ENCODE measurements at regions not wholly inside any gene's neighbourhood (a gene's known extent, or its start where the extent isn't known, plus 50 kb on each side); places are given as distances from the start of the nearest gene placed in this dataset.

- H3K4me3 ChIP-seq (ENCODE audit: control insufficient read depth in 2 of 3, extremely low read depth in 1 of 3, insufficient read depth in 2 of 3, low read depth in 1 of 3, low read length in 3 of 3): no peak overlapping the region
- no peaks in the 10 kb centered on the region for H3K36me3 ChIP-seq (ENCODE audit: control insufficient read depth in 2 of 2, extremely low read depth in 1 of 2, insufficient read depth in 2 of 2, low read length in 2 of 2)
- H4K20me1 ChIP-seq (ENCODE audit: control insufficient read depth, extremely low read depth, insufficient read depth, low read length): no peaks in the 10 kb centered on the region
- no peak overlapping the region for H3K4me2 ChIP-seq (ENCODE audit: control insufficient read depth, extremely low read depth, insufficient read depth, low read depth, low read length)
- no peaks in the 10 kb centered on the region for H3K27me3 ChIP-seq (ENCODE audit: control insufficient read depth, extremely low read depth, insufficient read depth, low read length)
- no peak overlapping the region for H2AFZ ChIP-seq (ENCODE audit: control insufficient read depth, low read length)
- no peak overlapping the region for H3K27ac ChIP-seq (ENCODE audit: control insufficient read depth, insufficient read depth, low read length)
- no peaks in the 10 kb centered on the region for H3K9me1 ChIP-seq (ENCODE audit: control insufficient read depth, extremely low read depth, insufficient read depth, low read length)
- FAIRE-seq: no peak
- H3K9ac ChIP-seq (ENCODE audit: control insufficient read depth, extremely low read depth, insufficient read depth, low read length): no peak overlapping the region
- dilution Hi-C loops (cut with MboI; ENCODE audit: extremely low pct_ligation_motif_present, low sequenced_read_pairs): no loop called here
- TF ChIP-seq CTCF (optimal IDR thresholded peaks at IDR 0.05 in 1 of 3, IDR thresholded peaks at IDR 0.05 in 1 of 3, conservative IDR thresholded peaks at IDR 0.05 in 1 of 3; ENCODE audit: extremely low read depth in 1 of 3, insufficient read depth in 2 of 3, low read length in 3 of 3): no peak
- TF ChIP-seq EZH2 (IDR thresholded peaks at IDR 0.05; ENCODE audit: low read length): no peak
- no peak for DNase-seq (ENCODE audit: low read depth, low spot score)
- H3K9me3 ChIP-seq (ENCODE audit: control insufficient read depth, low read depth, low read length): no peaks in the 10 kb centered on the region
- H3K4me1 ChIP-seq (ENCODE audit: control insufficient read depth, extremely low read depth, insufficient read depth, low read length): no peaks in the 10 kb centered on the region
- no peaks in the 10 kb centered on the region for H3K79me2 ChIP-seq (ENCODE audit: control insufficient read depth, insufficient read depth, low read length)
Measured at GRCh38 chr12:76645934-76646333, 86.4 kb upstream of the OSBPL8 start.

GRCh38 chr12:76646366-76646765 lies 86.8 kb upstream of the OSBPL8 start:
- Histone ChIP-seq H3K27me3 (ENCODE audit: control insufficient read depth, extremely low read depth, insufficient read depth, low read length) (no peaks in the 10 kb centered on the region), H3K4me3 (ENCODE audit: control insufficient read depth in 2 of 3, extremely low read depth in 1 of 3, insufficient read depth in 2 of 3, low read depth in 1 of 3, low read length in 3 of 3) (no peak overlapping the region), H3K4me1 (ENCODE audit: control insufficient read depth, extremely low read depth, insufficient read depth, low read length) (no peaks in the 10 kb centered on the region), H3K27ac (ENCODE audit: control insufficient read depth, insufficient read depth, low read length) (no peak overlapping the region), H3K79me2 (ENCODE audit: control insufficient read depth, insufficient read depth, low read length) (no peaks in the 10 kb centered on the region), H4K20me1 (ENCODE audit: control insufficient read depth, extremely low read depth, insufficient read depth, low read length) (no peaks in the 10 kb centered on the region), H3K9me3 (ENCODE audit: control insufficient read depth, low read depth, low read length) (no peaks in the 10 kb centered on the region), H3K9me1 (ENCODE audit: control insufficient read depth, extremely low read depth, insufficient read depth, low read length) (no peaks in the 10 kb centered on the region), H3K4me2 (ENCODE audit: control insufficient read depth, extremely low read depth, insufficient read depth, low read depth, low read length) (no peak overlapping the region), H2AFZ (ENCODE audit: control insufficient read depth, low read length) (no peak overlapping the region), H3K9ac (ENCODE audit: control insufficient read depth, extremely low read depth, insufficient read depth, low read length) (no peak overlapping the region), H3K36me3 (ENCODE audit: control insufficient read depth in 2 of 2, extremely low read depth in 1 of 2, insufficient read depth in 2 of 2, low read length in 2 of 2) (no peaks in the 10 kb centered on the region)
- TF ChIP-seq EZH2 (IDR thresholded peaks at IDR 0.05; ENCODE audit: low read length) (no peak), CTCF (optimal IDR thresholded peaks at IDR 0.05 in 1 of 3, IDR thresholded peaks at IDR 0.05 in 1 of 3, conservative IDR thresholded peaks at IDR 0.05 in 1 of 3; ENCODE audit: extremely low read depth in 1 of 3, insufficient read depth in 2 of 3, low read length in 3 of 3) (no peak)
- no peak for DNase-seq (ENCODE audit: low read depth, low spot score)
- no peak for FAIRE-seq
- dilution Hi-C loops (cut with MboI; ENCODE audit: extremely low pct_ligation_motif_present, low sequenced_read_pairs): no loop called here
